ENCODE measurements at regions not wholly inside any gene's neighbourhood (a gene's known extent, or its start where the extent isn't known, plus 50 kb on each side); places are given as distances from the start of the nearest gene placed in this dataset.
A peak's percentile ranks its signal among the peaks of the same experiment; 100 is the strongest.

- Histone ChIP-seq H3K9me3 (no peaks in the 10 kb centered on the region), H3K27me3 (replicated peaks; ENCODE audit: control insufficient read depth, insufficient read depth, low read length) (no peaks in the 10 kb centered on the region), H3K36me3 (ENCODE audit: control insufficient read depth, insufficient read depth, low read length) (no peaks in the 10 kb centered on the region), H3K4me1 (no peaks in the 10 kb centered on the region), H3K4me3 (ENCODE audit: low read depth, low read length) (no peak overlapping the region)
- BruUV-seq (replicated peaks): no TSS peak
- H3K27ac Mint-ChIP-seq (ENCODE audit: unreplicated experiment): no peak overlapping the region
- H3K4me3 Mint-ChIP-seq (ENCODE audit: unreplicated experiment): no peak overlapping the region
- no peak for TF ChIP-seq CTCF (IDR thresholded peaks at IDR 0.05; ENCODE audit: insufficient read depth in 1 of 2, low read depth in 1 of 2, low read length in 1 of 2, severe bottlenecking in 1 of 2, unreplicated experiment in 1 of 2)
- H3K36me3 Mint-ChIP-seq (ENCODE audit: insufficient read depth, unreplicated experiment): no peaks in the 10 kb centered on the region
- POLR2A ChIA-PET: no interaction called here
- intact Hi-C loops (cut with micrococcal nuclease; ENCODE audit: unreplicated experiment): no loop called here
- CTCF ChIA-PET: no interaction called here
- H3K4me1 Mint-ChIP-seq (ENCODE audit: low read depth, unreplicated experiment): no peaks in the 10 kb centered on the region
- no peaks in the 10 kb centered on the region for H3K27me3 Mint-ChIP-seq (ENCODE audit: insufficient read depth, unreplicated experiment)
- no peak for DNase-seq
- H3K9me3 Mint-ChIP-seq (ENCODE audit: unreplicated experiment): no peaks in the 10 kb centered on the region
Measured at GRCh38 chr1:80520949-80521348, 1279.8 kb upstream of the ADGRL2 start.

- Mint-ChIP-seq H3K4me3 (ENCODE audit: unreplicated experiment) (no peak overlapping the region), H3K9me3 (ENCODE audit: unreplicated experiment) (no peaks in the 10 kb centered on the region), H3K27me3 (ENCODE audit: insufficient read depth, unreplicated experiment) (no peaks in the 10 kb centered on the region), H3K36me3 (ENCODE audit: insufficient read depth, unreplicated experiment) (no peaks in the 10 kb centered on the region), H3K4me1 (ENCODE audit: low read depth, unreplicated experiment) (no peaks in the 10 kb centered on the region), H3K27ac (ENCODE audit: unreplicated experiment) (no peak overlapping the region)
- Histone ChIP-seq H3K4me3 (ENCODE audit: low read depth, low read length) (no peak overlapping the region), H3K36me3 (ENCODE audit: control insufficient read depth, insufficient read depth, low read length) (no peaks in the 10 kb centered on the region), H3K27me3 (replicated peaks; ENCODE audit: control insufficient read depth, insufficient read depth, low read length) (no peaks in the 10 kb centered on the region), H3K9me3 (no peaks in the 10 kb centered on the region), H3K4me1 (no peaks in the 10 kb centered on the region)
- TF ChIP-seq CTCF (IDR thresholded peaks at IDR 0.05; ENCODE audit: insufficient read depth in 1 of 2, low read depth in 1 of 2, low read length in 1 of 2, severe bottlenecking in 1 of 2, unreplicated experiment in 1 of 2): no peak
- intact Hi-C loops (cut with micrococcal nuclease; ENCODE audit: unreplicated experiment): no loop called here
- no peak for DNase-seq
- BruUV-seq (replicated peaks): no TSS peak
- POLR2A ChIA-PET: no interaction called here
- CTCF ChIA-PET: no interaction called here
Measured at GRCh38 chr1:80517062-80517461, 1283.7 kb upstream of the ADGRL2 start.

GRCh38 chr1:80509965-80510522 lies 1290.7 kb upstream of the ADGRL2 start:
- H3K4me1 ChIP-seq: no peaks in the 10 kb centered on the region
- H3K4me1 Mint-ChIP-seq (ENCODE audit: low read depth, unreplicated experiment): no peaks in the 10 kb centered on the region
- no peaks in the 10 kb centered on the region for H3K27me3 Mint-ChIP-seq (ENCODE audit: insufficient read depth, unreplicated experiment)
- no peaks in the 10 kb centered on the region for H3K9me3 ChIP-seq
- H3K36me3 ChIP-seq (ENCODE audit: control insufficient read depth, insufficient read depth, low read length): no peaks in the 10 kb centered on the region
- ChIA-PET POLR2A (no interaction called here), CTCF (no interaction called here)
- H3K36me3 Mint-ChIP-seq (ENCODE audit: insufficient read depth, unreplicated experiment): no peaks in the 10 kb centered on the region
- intact Hi-C loops (cut with micrococcal nuclease; ENCODE audit: unreplicated experiment): no loop called here
- H3K9me3 Mint-ChIP-seq (ENCODE audit: unreplicated experiment): no peaks in the 10 kb centered on the region
- no peak overlapping the region for H3K27ac Mint-ChIP-seq (ENCODE audit: unreplicated experiment)
- H3K4me3 Mint-ChIP-seq (ENCODE audit: unreplicated experiment): no peak overlapping the region
- no peak overlapping the region for H3K4me3 ChIP-seq (ENCODE audit: low read depth, low read length)
- BruUV-seq (replicated peaks): no TSS peak
- no peaks in the 10 kb centered on the region for H3K27me3 ChIP-seq (replicated peaks; ENCODE audit: control insufficient read depth, insufficient read depth, low read length)
- TF ChIP-seq CTCF (IDR thresholded peaks at IDR 0.05; ENCODE audit: insufficient read depth in 1 of 2, low read depth in 1 of 2, low read length in 1 of 2, severe bottlenecking in 1 of 2, unreplicated experiment in 1 of 2): no peak
- DNase-seq: peak; percentile 2 to 31

Measured in Caco-2 (cell line).